HG02759 (cell line): ENCODE measurements at regions not wholly inside any gene's neighbourhood (a gene's known extent, or its start where the extent isn't known, plus 50 kb on each side); places are given as distances from the start of the nearest gene placed in this dataset.

Experiments used
- ATAC-seq: cut with Tn5 transposase; IDR thresholded peaks from one replicate; pipeline ENCODE4 v1.9.1; 2021; ENCODE audit warnings: mild to moderate bottlenecking, moderate library complexity; ENCODE audit not compliant: unreplicated experiment

GRCh38 chr10:106000721-106001120 lies 1163.8 kb downstream of the SORCS1 start:
- ATAC-seq, result no peak

GRCh38 chr10:105993609-105994008 lies 1170.9 kb downstream of the SORCS1 start:
- no peak for ATAC-seq

- no peak for ATAC-seq
These were observed 1171.6 kb downstream of the SORCS1 start for GRCh38 chr10:105992928-105993327.

GRCh38 chr10:105990529-105990928 lies 1174.0 kb downstream of the SORCS1 start:
- no peak for ATAC-seq

GRCh38 chr10:105989995-105990394 lies 1174.5 kb downstream of the SORCS1 start:
- no peak for ATAC-seq

GRCh38 chr10:105988848-105989247 lies 1175.7 kb downstream of the SORCS1 start:
- no peak for ATAC-seq

GRCh38 chr10:105986912-105987635 lies 1177.4 kb downstream of the SORCS1 start:
- no peak for ATAC-seq

- no peak for ATAC-seq
These were observed 1178.0 kb downstream of the SORCS1 start for GRCh38 chr10:105986486-105986885.

- no peak for ATAC-seq
These were observed 1181.8 kb downstream of the SORCS1 start for GRCh38 chr10:105982735-105983134.

GRCh38 chr10:105981679-105982078 lies 1182.8 kb downstream of the SORCS1 start:
- ATAC-seq, result no peak

- no peak for ATAC-seq
These were observed 1189.6 kb downstream of the SORCS1 start for GRCh38 chr10:105974803-105975456.

GRCh38 chr10:105973902-105974301 lies 1190.6 kb downstream of the SORCS1 start:
- no peak for ATAC-seq

GRCh38 chr10:105973360-105973759 lies 1191.1 kb downstream of the SORCS1 start:
- ATAC-seq, result no peak

GRCh38 chr10:105971460-105971859 lies 1193.0 kb downstream of the SORCS1 start:
- no peak for ATAC-seq

GRCh38 chr10:105969884-105970377 lies 1194.6 kb downstream of the SORCS1 start:
- ATAC-seq, result no peak

GRCh38 chr10:105968666-105969065 lies 1195.8 kb downstream of the SORCS1 start:
- ATAC-seq, result no peak

- ATAC-seq, result no peak
These were observed 1197.2 kb downstream of the SORCS1 start for GRCh38 chr10:105967256-105967655.

GRCh38 chr10:105965141-105965540 lies 1199.4 kb downstream of the SORCS1 start:
- ATAC-seq, result no peak

- ATAC-seq, result no peak
These were observed 1200.5 kb downstream of the SORCS1 start for GRCh38 chr10:105964009-105964408.

- no peak for ATAC-seq
These were observed 1201.1 kb downstream of the SORCS1 start for GRCh38 chr10:105963334-105963884.

- ATAC-seq, result no peak
These were observed 1208.0 kb downstream of the SORCS1 start for GRCh38 chr10:105956550-105956949.

GRCh38 chr10:105953861-105954260 lies 1210.6 kb downstream of the SORCS1 start:
- no peak for ATAC-seq
